CD4-positive, alpha-beta T cell treated with Interleukin-17A for 1 hour (primary cell): ENCODE measurements at regions not wholly inside any gene's neighbourhood (a gene's known extent, or its start where the extent isn't known, plus 50 kb on each side); places are given as distances from the start of the nearest gene placed in this dataset.

Experiments used
- DNase-seq: peaks from one replicate; pipeline ENCODE4 v3.0.0-alpha.2; 2020

GRCh38 chr1:60149251-60149650 lies 75.7 kb upstream of the C1orf87 start:
- DNase-seq = no peak

GRCh38 chr1:60146884-60147283 lies 73.3 kb upstream of the C1orf87 start:
- DNase-seq = no peak

DNA sequence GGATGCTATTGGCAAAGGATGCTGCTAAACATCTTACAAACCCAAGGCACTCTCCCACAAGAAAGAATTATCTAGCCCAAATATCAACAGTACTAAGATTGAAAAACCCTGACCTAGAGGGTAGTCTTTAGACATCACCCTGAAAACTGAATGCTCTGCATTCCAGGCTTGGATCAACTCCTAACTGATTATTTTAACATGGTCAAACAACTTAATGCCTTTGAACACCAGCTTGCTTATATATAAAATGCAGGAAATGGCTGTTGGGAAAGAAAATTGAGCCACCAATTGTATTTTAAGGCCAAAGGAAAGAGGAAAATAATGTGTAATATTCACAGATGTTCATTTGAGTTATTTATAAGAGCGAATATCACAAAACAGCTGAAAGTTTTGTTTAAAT lies 72.2 kb upstream of the C1orf87 start:
- DNase-seq = no peak

- no peak for DNase-seq
These were observed 68.2 kb upstream of the C1orf87 start for GRCh38 chr1:60141743-60142142.

DNA sequence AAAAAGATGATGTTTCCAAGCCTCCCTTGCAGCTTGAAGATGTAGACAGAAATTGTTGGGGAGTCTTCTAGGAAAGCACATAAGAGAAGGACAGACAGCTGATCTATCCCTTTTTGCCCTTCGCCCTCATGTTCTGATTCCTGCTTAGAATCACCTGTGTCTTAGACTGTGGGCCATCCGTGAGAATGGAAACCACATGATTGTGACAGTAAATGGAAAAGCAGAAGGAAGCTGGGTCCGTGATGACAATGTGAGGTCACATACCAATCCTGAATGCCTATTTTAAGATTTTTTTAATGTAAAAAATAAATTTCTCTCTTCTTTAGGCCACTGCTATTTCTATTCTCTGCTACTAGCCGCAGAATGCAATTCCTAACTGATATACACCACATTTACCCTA lies 67.7 kb upstream of the C1orf87 start:
- no peak for DNase-seq

DNA sequence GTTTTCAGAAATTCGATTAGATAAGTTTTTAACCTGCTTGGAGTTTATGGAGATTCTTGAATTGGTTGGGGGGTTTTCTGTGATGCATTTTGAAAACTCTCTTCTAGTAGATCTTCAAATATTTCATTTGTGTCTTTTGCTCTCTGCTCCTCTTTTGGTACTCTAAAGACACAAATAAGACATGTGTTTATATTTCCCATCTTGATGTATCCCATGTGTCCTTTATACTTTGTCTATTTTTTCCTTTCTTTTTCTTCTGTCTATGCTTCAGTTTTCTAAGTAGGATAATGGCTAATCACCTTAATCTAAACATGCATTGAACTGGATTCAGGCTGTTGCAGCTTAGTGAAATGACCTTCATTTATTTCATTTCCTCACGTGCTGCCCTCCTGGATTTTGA lies 63.8 kb upstream of the C1orf87 start:
- DNase-seq = no peak

DNA sequence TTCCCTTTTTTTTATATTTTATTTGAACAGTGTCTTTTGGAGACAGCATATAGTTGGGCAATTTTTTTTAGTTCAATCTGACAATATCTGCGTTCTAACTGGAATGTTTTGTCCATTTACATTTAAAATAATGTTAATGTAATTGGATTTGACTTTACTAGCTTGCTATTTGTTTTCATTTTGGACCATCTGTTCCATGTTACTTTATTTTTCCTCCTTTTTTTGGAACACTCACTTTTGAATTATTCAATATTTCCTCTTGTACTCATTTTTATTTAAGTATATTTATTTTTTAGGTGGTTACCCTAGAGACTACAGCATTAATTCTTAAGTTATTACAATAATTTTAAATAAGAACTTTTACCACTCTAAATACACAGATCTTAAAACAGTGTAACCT lies 62.8 kb upstream of the C1orf87 start:
- DNase-seq = no peak

- no peak for DNase-seq
These were observed 61.1 kb upstream of the C1orf87 start for GRCh38 chr1:60134716-60135115.

DNA sequence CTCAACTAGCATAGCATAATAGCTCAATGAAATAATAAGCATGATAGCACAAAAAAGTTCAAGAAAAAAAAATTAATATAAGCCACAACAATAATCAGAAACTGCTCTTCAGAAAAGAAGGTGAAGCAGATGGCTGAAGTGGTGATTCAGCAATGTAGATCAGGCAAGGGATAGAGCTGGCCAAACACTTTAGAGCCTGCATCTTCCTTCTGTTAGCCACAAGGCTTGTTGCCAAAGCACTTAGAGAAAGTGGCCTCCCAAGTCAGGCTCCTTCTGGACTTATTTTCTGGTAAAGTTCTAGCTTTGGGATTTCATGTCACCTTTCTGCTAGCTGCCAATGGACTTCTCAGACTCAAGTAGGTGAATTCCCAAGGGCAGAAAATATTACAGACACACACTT lies 60.3 kb upstream of the C1orf87 start:
- DNase-seq = no peak

DNA sequence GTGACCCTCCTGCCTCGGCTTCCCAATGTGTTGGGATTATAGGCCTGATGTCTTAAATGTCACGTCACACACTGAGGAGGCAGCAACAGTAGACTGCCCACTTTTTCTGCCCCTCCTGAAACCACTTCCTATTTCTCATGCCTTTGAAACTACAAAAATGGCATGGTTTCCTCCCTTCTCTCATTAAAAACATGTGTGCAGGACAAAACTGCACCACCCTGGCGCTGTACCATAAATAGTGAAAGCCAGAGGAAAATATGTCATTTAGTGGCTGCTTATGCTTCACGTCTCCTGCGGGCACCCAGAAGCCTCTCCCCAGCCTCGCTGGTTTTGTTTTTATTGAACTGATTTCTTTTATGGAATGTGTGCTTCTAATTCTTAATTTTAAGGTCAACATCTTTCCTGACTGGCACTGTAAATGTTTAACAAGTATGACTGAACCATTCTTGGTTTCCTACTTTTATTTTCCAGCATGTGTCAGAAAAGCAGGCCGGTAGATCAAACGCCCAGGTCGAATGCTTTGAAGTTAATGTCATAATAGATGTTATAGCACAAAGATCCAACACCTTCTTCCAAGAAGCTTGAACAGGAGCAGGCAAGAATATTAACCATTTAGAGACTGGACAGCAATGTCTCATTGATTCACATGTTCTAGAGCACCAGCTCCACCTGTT lies 59.6 kb upstream of the C1orf87 start:
- DNase-seq = peak; percentile 1

DNA sequence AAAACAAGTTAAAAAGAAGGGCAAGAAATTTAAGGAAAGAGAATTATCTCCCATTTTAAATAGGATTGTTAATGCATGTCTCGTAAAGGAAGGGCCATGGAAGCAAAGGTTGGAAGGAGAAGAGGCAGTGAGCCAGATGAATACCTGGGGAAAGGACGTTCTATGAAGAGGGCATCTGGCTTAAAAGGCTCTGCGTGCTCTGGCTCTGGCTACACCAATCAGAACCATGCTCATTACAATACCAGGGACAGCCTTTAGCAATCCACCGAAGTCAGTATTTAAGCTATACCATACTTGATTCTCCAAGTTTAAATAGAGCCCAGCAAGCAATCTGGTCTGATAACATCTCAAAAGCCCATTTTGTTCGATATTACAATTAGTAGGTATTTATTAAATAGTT lies 58.5 kb upstream of the C1orf87 start:
- DNase-seq = no peak

DNA sequence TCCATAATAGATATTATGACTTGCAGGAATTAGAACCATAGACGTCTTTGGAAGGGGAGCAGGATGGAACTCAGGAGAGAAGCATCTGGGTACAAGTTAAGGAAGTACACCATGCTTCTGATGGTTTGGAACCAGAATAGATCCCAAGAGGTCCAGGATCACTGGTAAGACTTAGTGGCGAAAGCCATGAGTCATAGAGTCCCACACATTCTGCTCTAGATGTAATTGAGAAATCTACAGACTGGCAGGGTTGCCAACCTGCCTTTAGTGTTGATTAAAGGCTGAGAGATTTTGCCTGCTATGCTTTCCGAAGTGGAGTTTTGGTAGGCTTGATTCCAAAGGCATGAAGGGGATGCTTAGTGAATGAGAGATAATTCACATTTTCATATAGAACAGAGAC lies 57.1 kb upstream of the C1orf87 start:
- DNase-seq = no peak

DNA sequence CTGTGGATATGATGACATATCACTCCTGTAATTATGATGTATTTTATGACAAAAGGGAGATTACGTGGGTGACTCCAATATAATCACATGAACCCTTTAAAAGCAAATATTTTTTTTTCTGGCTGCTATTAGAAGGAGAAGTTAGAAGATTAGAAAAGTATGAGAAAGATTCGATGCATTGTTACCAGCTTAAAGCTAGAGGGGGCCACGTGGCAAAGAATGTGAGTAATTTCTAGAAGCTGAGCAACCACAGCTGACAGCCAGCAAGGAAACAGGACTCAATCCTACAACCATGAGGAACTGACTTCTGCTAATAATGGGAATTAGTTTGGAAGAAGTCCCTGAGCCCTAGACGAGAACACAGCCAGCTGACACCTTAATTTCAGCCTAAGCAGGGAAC lies 56.3 kb upstream of the C1orf87 start:
- DNase-seq = no peak

DNA sequence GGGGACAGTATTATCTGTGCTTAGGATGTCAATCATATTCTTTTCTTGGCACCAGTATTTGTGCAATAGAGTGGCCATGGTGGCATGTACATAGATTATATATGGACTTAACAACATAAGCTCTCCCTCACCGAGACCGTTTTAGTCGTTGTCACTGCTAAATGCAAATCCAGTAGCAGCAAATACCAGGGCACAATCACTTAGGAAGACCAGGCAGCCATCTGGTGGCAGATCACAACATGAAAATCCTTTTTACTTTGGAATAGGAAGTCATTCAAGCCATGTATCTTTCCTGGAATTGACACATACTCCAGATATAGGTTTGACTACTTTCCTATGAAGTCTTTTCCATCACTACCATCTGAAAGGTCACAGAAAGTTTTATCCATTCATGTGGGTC lies 53.2 kb upstream of the C1orf87 start:
- DNase-seq = no peak
